GM23248 (cell line): ENCODE measurements at regions not wholly inside any gene's neighbourhood (a gene's known extent, or its start where the extent isn't known, plus 50 kb on each side); places are given as distances from the start of the nearest gene placed in this dataset.

ENCODE experiments used
- EZH2 ChIP-seq: fragments of 200-600 bp; sonication (generic); IDR thresholded peaks from 2 replicates; pipeline ENCODE4 v1.6.1; 2018; ENCODE audit warnings: antibody characterized with exemption, mild to moderate bottlenecking; ENCODE audit not compliant: insufficient read depth, poor library complexity, severe bottlenecking
- EZH2phosphoT487 ChIP-seq: fragments of 200-600 bp; sonication (generic); IDR thresholded peaks from 2 replicates; pipeline ENCODE4 v1.6.1; 2018; ENCODE audit warnings: antibody characterized with exemption, moderate library complexity, mild to moderate bottlenecking, low read depth; ENCODE audit not compliant: insufficient read depth

- TF ChIP-seq EZH2 (no peak), EZH2phosphoT487 (no peak)
Observed at GRCh38 chr2:64399521-64399920, 54.4 kb upstream of the LGALSL start.
